GM19438 (cell line): ENCODE measurements at regions not wholly inside any gene's neighbourhood (a gene's known extent, or its start where the extent isn't known, plus 50 kb on each side); places are given as distances from the start of the nearest gene placed in this dataset.

Experiments
- ATAC-seq: cut with Tn5 transposase; IDR thresholded peaks from one replicate; pipeline ENCODE4 v1.9.1; 2021; ENCODE audit warnings: low read depth; ENCODE audit not compliant: unreplicated experiment

DNA sequence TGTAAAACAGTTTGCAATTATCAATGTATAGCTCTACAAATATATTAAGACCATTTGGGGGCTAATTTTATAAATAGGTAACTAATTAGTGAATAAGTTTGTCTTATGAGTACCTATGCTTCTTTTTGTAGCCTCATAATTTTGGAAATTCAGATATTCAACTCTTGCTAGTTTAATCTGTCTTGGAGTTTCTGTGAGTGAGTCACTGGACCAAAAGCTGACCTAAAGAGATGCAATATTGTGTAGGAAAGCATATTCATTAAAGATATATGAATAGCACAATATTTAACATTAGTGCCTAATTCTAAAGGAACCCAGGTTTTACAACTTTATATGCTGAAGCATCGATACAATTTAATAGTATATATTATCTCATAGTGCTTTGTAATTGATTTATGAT lies 161.3 kb upstream of the PCDH18 start:
- no peak for ATAC-seq

DNA sequence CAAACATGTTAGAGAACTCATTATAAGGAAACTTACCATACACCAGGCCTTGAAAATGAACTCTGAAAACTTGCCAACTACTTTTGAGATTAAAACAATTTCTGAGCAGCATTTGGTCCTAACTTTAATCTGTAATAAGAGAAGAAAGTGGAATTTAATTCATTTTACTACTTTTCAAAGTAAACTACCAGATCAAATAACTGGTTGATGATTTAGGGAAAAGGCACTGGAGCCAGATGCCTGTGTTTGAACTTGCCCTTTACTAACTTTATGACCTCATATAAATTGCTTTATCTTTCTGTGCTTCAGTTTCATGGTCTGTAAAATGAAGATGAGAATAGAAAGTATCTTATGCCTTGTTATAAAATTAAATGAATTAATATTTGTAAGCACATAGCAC lies 159.9 kb upstream of the PCDH18 start:
- no peak for ATAC-seq

DNA sequence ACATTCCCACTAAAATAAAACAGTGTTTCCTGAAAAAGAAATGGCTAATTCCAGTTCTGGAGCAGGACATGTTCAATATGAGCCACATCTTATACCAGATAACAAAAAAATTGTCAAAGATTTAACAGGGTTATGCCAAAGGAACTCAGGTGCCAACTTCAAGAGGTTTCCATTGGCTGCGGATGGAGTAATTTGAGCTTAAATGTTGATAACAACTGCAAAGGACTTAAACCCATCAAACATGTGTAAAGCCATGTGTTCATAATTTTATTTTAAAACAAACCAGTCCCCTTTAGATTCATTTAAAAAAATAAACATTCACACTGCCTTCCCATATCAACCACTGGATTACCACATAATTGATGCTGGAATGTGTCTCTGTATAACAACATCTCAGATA lies 156.4 kb upstream of the PCDH18 start:
- no peak for ATAC-seq

DNA sequence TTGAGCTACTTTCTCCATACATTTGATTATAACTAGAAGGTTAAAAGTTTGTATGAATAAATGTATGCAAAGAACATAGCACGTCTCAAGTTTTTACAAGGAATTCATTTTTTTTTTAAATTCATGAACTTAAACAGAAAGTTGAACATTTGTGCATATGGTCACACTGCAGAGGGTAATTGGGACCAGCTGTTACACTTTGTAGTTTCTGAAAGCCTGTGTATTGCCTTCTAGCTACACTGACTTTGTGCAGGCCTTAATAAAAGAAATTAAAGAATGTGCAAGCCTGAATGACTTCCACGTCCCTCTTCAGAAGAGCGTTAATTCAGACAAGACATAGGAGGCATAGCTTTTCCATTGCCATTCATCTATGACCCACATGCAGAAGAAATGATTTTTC lies 153.1 kb upstream of the PCDH18 start:
- no peak for ATAC-seq

DNA sequence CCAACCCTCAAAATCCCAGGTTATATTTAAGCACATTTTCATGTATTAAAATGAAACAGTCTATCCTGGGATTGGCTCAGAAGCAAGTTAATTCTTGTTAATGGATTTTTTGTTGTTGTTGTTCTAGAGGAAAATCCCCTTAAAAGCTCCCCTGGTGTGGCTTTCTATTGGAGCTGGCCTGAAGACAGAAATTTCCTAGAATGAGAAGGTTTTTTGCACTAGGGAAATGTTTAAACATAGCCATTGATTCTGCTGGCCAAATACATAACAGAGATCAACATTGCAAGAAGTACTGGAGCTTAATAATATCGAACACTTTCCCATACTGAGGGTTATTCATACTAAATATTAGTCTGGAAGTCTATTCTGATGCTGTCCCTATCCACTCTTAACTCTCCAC lies 148.8 kb upstream of the PCDH18 start:
- ATAC-seq = no peak

DNA sequence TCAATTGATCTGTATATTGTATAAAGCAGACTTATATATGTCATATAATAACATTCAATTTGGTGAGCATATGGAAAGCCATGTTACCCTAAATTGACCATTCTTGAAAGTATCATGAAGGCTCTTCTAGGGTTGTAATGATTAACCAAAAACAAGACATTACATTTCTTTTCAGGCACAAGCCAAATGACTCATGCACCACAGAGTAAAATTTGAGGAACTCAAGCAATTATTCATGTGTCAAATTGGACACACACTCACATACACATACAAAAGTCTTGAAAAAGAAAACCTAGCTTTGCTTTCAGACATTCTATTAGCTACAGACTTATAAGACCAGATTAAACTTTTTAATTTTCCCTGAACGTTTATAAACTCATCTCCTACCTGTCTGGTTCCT lies 146.5 kb upstream of the PCDH18 start:
- no peak for ATAC-seq

DNA sequence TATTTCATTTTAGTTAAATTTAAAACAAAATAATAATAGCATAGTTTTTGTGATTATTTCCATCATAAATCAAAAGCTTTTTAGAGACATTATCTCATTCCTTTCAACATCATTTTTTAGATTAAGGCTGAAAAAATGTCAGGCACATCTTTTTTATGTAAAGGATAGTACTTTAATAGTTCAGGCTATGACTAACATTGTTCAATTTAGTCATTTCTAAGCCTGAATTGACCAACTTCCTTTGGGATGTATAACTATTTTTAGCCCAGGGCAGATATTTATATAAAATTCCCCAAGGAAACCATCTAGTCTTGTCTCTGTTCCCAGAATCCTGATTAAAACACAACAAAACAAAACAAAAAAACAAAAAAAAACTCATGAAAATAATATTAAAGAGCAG lies 145.6 kb upstream of the PCDH18 start:
- no peak for ATAC-seq

DNA sequence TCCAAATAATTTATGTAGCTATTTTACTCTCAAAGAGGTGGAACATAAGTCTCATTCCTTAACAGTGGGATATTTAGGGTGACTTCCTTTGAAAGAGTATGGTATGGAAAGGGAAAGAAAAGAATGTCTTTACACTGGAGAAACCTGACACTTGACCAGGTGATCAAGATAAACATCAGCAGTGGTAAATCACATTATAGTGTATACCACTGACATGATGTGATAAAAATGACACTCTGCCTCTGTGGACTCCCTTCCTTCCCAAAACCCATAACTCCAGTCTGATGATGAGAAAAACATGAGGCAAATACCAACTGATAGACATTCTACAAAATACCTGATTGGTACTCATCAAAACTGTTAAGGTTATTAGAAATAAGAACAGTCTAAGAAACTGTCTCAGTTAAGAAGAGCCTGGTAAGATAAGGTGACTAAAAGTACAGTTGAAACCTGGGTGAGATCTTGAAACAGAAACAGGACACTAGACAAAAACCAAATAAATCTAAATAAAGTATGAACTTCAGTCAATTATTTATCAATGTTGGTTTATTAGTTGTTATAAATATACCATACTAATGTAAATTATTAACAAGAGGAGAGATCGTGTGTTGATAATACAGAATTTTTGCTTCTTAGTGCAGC lies 144.2 kb upstream of the PCDH18 start:
- ATAC-seq = no peak

DNA sequence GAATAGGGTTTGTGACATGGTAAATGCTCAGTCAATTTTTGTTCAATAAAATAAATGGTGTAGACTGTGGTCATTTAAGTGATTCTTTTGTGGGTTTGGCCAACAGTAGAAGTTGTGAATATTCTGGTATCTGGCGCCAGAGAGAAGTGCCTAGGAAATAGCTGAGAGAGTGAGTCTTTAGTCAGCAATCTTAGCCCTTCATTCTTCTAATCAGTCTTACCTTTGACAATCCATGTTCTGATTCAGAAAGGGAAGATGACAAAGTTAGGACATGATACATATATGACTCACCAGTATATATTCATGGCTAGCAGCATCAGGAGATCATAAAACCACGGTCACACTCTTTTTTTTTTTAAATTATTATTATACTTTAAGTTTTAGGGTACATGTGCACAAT lies 141.8 kb upstream of the PCDH18 start:
- no peak for ATAC-seq

DNA sequence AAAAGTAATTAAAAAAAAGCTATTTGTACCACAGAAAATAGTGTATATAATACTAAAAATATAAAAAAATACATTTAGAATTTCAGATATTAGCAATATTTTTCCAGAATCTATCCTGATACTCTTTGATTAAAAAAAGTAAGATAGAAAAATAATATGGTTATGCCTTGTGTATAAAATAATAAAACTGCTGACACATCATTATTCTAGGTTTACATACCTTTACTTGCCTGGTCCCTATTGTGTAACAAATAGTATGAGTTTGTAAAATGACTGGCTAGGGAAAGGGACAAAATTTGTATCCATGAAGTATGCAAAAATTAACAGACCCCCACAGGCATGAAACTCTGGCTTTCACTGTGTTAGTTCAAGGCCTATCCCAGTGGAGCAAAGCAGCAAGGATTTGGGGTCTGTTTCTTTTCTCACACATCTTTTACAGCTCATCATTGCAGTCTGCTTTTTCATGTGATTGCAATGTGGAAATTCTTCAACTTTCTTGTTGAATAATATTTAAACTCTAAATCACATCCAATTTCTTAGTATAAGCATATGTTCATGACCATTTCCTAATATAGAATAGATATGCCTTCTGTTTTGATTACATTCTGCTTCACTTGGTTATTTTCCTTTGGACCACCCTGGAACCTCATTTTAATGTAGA lies 136.7 kb upstream of the PCDH18 start:
- no peak for ATAC-seq

DNA sequence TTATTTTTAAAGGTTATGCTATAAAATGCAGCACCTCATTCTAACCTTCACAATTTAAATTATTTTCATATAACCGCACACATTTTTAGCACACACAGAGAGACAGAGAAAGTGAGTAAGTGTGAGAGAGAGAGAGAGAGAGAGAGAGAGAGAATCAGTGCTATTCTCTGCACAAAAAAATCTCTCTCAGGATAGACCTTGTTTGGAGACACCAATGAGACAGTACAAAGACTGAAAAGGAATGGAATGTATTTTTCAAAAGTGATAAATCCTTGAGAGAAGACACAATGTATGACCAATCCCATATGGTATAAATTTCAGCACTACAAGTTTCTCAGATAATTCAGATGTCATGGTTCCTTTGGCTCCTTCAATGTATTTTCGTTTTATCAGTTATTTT lies 132.1 kb upstream of the PCDH18 start:
- no peak for ATAC-seq

DNA sequence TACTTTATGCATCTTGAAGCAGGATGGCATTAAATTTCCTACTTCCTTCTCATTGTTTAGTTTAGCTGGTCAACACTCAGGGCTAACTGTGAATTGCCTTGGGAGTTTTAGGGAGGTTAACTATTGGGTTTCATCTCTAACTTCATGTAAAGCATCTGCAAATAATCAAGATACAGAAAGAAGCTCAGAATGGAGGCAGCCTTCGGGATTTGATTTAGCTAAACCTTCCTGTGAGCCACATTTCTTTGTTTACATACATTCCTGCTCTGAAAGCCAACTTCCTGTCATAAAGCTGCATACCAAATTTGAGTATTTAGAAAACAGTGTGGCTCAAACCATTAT lies 131.7 kb upstream of the PCDH18 start:
- ATAC-seq = no peak

DNA sequence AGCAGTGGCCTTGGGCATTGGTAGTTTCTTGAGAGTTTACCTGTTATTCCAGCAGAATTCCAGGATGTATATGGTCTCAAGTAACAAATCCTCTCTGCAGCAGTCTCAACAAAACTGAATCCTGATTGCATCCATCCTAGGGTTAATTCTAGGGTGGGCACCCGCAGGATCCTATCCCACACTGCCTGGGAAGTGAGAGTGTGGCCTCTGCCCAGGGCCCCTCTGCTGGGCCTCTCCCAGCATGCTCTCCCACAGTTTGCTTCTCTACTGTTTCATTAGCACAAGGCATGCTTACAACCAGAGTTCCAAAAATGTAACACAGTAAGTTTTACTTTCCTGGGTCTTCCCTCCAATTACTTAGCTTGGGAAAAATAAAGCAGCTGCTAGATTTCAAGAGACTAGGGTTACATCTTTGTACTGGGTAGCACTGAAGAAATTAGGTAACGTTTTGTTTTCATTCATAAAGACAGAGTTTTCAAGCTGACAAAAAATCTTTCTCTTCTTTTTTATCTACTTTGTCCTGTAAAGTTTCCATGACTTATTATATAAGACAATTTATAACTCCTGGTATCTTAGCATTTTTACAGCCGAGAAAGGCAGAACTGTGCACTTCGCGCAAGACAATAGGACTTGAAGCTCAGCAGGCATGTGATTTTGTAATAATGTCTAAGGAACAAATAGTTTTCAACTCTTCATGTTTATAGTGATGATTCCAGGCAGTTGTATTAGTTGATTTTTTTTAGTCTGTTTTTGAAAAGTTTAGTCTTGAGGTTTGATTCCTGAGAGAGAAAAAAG lies 131.2 kb upstream of the PCDH18 start:
- no peak for ATAC-seq

DNA sequence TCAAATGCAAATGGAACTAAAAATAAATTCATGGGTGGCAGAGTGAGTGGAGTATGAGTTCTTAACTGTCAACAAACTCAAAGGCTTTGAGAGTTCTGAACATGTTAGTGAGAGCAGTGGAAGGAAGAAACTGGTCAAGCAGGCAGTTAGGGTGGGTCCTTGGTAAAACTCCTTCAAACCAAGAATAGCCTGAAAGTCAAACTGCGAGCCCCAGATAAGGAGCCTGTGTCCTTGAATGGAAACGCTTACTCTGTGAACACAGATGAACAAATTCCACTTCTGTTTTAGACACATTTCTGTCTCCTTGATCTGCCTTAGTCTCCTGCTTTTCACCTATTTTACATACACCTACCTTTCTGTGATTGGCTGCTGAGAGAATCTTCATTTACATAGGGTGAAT lies 129.4 kb upstream of the PCDH18 start:
- no peak for ATAC-seq

DNA sequence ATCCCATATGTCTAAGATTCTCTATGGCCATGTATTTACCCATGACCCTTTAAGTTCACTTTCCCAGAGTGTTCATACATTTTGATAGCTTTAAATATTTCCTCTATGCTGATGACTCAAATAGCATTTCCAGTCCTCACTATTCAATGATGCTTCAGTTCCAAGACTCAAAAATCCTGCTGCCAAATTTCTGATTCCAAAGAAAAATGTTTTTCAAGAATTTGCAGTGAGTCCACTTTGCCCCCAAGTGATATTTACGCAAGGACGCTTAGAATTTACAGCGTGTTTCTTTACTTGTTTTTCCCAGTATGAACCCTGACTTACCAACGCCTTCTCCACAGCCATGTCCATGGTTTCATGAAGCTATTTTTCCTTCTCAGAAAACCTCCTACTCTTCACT lies 127.9 kb upstream of the PCDH18 start:
- no peak for ATAC-seq

DNA sequence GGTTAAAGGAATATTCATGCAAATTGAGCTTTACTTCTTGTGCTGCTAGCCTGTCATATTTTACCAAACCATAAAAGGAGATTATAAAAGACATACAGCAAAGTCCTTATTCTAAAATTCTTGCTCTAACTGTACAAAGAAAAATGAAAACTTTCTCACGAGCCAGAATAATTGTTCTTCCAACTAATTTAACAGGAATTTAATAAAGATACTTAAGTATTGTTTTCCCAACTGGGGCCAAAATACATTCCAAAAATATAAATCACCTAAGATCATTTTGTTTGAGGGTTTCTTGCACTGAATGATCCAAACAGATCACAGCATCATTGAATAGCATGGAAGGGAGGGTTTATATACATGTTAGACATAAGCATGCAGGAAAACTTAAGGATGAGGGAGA lies 127.1 kb upstream of the PCDH18 start:
- ATAC-seq = no peak

DNA sequence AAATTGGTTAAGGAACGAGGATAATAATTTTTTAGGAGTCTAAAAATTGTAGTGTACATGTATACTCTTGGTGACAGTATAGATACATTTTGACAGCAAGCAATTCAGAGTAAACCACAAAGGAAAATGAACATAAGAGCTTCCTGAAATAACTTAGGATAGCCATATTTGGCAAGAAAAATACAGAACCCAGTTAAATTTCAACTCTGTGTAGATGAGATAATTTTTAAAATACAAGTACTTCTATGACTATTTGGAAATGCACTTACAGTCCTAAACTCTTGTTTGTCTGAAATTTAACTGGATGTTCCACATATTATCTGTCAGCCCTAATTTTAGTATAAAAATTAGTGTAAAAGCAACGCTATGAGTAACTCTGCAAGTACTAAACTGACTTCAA lies 124.4 kb upstream of the PCDH18 start:
- no peak for ATAC-seq

DNA sequence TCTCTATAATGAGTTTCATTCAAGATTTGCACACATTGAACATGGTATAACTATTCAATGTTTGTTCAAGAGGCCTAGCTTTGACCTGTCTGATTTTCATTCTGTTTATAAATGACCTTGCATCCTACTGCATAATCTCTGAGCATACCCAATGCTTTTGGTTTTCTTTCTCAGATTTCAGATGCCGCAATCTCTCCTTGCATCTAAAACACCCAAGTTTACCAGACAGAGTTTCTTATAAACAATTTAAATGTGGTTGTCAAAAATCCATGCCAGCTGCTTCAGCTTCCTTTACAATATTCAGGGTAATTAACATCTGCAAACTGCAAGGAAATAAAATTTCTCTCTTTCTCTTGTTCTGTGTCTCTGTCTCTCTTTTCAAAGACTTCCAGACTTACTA lies 123.0 kb upstream of the PCDH18 start:
- no peak for ATAC-seq

DNA sequence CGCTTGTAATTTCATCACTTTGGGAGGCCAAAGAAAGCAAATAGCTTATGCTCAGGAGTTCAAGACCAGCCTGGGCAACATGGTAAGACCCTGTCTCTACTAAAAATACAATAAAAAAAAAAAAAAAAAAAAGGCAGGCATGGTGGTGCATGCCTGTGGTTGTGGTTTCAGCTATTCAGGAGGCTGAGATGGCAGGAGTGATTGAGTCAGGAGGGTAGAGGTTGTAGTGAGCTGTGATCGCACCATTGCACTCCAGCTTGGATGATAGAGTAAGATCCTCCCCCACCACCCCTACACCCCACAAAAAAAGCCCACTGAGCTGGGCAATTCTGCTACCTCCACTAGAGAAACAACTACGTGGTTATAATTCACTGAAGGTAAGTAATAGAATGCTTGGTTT lies 118.8 kb upstream of the PCDH18 start:
- ATAC-seq = no peak

DNA sequence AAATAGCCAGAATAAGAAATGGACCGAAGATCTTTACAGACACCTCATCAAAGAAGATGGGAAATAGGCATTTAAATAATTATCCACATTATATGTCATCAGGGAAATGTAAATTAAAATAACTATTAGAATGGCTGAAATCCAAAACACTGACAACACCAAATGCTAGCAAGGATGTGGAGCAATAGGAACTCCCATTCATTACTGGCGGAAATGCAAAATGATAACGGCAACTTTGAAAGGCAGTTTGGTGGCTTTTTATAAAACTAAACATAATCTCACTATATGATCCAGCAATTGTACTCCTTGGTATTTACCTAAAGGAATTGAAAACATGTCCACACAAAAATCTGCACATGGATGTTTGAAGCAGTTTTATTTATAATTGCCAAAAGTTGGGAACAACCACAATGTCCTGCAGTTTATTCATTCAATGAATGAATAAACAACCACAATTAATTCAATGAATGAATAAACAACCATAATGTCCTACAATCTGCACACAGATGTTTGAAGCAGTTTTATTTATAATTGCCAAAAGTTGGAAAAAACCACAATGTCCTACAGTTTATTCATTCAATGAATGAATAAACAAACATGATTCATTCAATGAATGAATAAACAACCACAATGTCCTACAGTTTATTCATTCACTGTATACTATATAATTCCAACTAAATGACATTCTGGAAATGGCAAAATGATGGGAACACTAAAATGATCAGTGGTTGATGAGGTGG lies 117.6 kb upstream of the PCDH18 start:
- no peak for ATAC-seq

DNA sequence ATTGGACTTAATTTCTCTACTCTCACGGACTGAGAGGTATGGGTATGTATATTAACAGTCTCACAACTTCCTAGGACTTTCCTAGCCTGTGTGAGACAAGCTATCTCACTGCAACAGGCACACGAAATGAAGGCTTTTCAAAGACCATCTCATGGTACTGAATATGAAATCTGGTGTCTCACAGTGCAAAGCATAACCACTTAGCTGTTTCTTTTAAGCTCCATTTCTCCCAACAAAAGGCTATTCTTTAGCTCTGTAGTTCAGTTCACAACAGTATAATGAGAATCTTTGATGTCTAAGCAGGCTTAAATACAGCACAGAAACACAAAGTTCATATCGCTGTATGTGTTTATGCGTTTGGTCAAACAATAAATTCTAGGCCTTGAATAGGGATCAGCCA lies 116.2 kb upstream of the PCDH18 start:
- ATAC-seq = no peak
